Stimulated activated CD4-positive, alpha-beta T cell treated with anti-CD3 and anti-CD28 coated beads, Interleukin-2, amount 100 ng/mL, for 24 hours (primary cell): ENCODE measurements at regions not wholly inside any gene's neighbourhood (a gene's known extent, or its start where the extent isn't known, plus 50 kb on each side); places are given as distances from the start of the nearest gene placed in this dataset.

Experiments
- DNase-seq, 2 donors: peaks; one replicate each; pipeline ENCODE4 v3.0.0-alpha.2; 2020

DNA sequence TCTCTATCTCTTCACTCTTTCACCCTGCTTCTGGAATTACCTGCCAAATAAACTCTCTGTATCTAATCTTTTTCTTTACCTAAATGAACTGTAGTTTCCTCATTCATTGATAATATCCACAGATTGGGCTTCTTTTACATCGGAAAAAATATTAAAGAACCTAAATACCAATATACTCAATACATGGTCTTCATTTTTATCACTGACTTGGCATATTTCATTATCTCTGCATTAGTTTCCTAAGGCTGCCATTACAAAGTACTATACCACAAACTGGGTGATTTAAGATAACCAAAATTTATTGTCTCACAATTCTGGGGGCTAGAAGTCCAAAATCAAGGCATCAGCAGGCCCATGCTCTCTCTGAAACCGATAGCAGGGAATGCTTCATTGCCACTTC lies 411.9 kb upstream of the SPTLC3 start:
- DNase-seq: no peak

- DNase-seq: no peak
Observed at GRCh38 chr20:12597551-12597950, 411.2 kb upstream of the SPTLC3 start.

- no peak for DNase-seq
Observed at GRCh38 chr20:12598894-12599293, 409.9 kb upstream of the SPTLC3 start.

DNA sequence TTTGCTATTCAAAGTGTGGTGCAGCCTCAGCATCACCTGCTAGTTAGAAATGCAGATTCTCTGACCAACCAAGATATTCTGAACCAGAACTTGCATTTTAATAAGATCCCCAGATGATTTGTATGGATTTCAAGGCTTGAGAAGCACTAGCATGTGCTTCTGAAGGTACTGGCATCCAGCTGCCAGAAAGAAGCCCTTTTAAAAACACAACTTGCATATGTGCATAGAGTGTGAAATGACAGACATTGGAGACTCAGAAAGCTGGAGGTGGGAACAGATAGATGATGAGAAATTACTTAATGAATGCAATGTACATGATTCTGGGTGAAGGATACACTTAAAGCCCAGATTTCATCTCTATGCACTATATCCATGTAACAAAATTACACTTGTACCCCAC lies 409.3 kb upstream of the SPTLC3 start:
- no peak for DNase-seq

- DNase-seq: no peak
Observed at GRCh38 chr20:12605751-12606150, 403.0 kb upstream of the SPTLC3 start.

DNA sequence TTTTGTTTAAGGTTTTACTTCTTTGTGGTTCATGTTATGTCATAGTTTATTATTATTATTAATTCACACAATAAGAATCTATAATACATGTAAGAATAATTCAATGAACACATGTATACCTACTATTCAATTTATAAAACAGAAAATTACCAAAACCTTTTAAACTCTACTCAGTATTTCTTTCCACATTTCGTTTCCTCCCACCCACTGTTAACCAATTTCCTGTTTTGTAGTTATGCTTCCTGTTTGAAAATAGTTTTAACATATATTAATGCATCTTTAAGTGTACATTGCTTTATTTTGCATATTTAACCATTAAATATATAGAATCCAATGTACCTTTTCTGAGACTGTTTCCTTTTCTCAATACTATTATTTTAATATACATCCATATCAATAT lies 397.9 kb upstream of the SPTLC3 start:
- no peak for DNase-seq

GRCh38 chr20:12614764-12615163 lies 394.0 kb upstream of the SPTLC3 start:
- no peak for DNase-seq

- no peak for DNase-seq
Observed at GRCh38 chr20:12617076-12617475, 391.7 kb upstream of the SPTLC3 start.

DNA sequence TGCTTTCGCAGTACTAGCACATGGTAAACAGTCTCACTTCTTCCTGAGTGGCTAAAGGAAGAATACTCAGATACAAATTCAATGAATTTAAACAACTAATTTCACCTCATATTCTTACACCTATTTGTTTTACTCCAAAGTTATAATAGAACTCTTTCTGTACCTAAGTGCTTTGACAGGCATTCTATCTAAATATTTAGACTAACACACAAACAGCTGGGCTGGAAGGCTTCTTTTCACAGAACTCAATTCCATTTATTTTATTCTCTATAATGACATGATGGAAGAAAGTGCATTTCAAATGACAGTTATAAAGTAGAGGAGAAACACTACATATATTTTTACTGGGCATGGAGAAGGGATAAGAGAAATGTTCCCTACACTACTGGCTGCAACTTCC lies 384.9 kb upstream of the SPTLC3 start:
- DNase-seq: no peak

GRCh38 chr20:12627485-12627884 lies 381.3 kb upstream of the SPTLC3 start:
- DNase-seq: no peak

DNA sequence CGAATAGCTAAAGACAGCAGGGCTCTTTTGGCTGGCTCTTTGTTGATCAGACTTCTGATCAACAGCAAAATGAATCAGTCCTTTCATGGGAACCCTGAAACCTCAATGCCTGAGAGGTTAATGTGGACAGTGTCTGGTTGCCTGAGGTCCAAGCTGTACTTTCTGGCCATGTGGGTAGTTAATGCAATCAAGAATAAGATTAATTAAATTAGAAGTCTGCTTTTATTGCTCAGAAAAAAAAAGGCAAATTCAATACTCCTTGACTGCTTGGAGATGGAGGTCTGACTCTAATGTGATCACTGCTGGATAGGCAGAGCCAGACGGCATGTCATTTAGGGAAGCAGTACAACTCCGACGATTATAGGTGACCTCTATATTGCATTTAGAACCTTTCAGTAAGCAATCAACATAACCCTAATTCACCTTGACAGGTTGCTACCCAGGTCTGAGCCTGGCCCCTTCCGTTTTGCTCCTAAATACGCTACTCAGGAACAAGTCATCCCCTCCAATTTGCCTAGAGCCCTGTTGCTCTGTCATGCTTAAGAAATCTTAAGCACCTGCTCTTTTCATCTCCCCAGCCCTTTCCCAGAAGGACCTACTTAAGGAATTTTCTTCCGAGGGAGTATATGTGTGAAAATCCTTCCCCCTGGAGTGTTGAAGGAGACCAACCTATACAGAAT lies 370.0 kb upstream of the SPTLC3 start:
- no peak for DNase-seq

- DNase-seq: no peak
Observed at GRCh38 chr20:12640251-12640650, 368.5 kb upstream of the SPTLC3 start.

GRCh38 chr20:12641619-12642018 lies 367.2 kb upstream of the SPTLC3 start:
- no peak for DNase-seq

- DNase-seq: no peak
Observed at GRCh38 chr20:12644461-12644860, 364.3 kb upstream of the SPTLC3 start.

DNA sequence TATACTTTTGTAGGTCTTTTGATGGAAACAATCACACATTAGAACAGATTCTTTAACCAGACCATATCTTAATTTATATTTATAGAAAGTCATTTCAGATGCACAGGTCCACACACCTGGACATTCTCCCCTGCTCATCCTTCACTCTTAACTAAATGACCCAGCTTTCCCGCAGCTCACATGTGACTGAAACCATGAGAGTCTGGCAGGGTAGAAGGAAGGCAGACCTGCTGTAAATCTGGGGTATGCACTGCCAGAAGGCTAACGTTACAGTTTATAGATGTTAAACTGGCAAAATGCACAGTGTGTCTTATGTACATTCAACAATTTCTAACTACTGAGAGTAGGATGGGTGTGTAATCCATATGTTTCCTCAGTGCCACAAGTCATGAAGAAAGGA lies 359.5 kb upstream of the SPTLC3 start:
- no peak for DNase-seq

DNA sequence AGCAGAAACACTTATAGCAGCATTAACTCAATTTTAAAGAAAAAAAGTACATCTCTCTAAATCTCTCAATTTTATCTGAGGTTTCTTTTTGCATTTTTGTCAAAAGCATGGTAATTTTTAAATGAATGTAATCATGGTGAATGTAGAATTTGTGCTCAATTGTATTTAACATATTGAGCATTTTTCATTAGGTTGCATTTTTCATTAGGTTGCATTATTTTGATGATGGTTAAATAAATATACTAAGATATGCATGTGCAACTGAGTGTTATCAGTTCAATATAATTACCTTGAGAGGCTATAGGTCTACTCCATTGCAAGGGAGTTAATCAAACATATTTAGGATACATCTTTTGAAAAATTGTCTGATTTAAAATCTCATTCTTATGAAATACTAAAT lies 355.1 kb upstream of the SPTLC3 start:
- DNase-seq: no peak

DNA sequence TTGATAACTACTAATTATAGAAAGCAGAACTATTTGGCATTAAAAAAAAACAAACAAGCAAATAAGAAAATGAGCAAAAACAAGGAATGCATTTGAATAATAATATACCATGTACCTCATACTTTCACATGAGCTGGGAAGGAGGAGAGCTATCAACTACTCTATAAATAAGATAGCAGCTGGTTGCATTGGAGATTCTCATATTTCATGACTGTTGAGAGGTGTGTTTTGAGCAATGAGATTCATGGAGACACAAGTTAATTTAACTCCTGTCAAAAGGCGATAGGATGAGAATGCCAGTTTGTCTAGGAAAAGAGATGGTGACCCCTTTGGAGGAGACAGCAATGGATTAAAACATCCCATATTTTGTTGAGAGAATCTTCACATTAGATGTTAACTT lies 348.8 kb upstream of the SPTLC3 start:
- no peak for DNase-seq

GRCh38 chr20:12660918-12661317 lies 347.9 kb upstream of the SPTLC3 start:
- DNase-seq: no peak

- no peak for DNase-seq
Observed at GRCh38 chr20:12670301-12670700, 338.5 kb upstream of the SPTLC3 start.

DNA sequence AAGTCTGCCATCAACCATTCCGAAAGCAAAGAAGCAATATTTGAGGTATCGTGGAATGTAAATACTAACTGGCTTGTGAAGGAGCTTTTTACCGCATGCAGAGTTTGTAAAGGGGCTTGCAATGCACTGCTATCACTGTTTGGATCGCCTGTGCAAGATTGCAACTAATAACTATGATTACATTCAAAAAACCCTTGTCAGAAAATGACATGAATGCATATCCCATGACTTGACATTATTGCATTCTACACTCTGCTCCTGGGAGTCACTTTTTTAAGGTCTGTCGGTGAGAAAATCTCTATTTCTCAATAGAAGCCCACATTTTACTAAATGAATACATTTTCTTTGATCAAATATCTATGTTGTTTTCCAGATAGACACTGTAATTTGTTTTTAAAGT lies 335.4 kb upstream of the SPTLC3 start:
- DNase-seq: no peak

GRCh38 chr20:12677925-12678324 lies 330.8 kb upstream of the SPTLC3 start:
- DNase-seq: no peak

GRCh38 chr20:12679447-12679846 lies 329.3 kb upstream of the SPTLC3 start:
- no peak for DNase-seq

- DNase-seq: no peak
Observed at GRCh38 chr20:12682613-12683012, 326.2 kb upstream of the SPTLC3 start.

GRCh38 chr20:12687476-12687875 lies 321.3 kb upstream of the SPTLC3 start:
- DNase-seq: no peak

DNA sequence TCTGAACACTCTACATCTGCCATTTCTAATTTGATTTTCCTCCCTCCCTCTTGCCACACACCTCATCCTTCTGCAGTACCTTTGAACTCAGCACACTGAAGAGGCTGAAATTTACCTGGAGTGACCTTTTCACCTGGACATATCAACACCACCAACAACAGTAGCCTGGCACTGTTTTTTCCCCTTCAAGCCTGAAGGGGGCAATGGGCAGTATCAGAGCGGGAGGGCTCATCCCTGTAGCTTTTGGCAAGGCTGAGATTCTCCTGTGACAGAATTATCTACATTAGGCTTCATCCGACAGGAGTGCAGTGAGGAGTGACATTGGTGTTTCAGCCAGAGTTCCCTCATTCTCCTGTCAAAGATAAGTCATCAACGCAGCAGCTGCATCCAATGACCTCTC lies 312.8 kb upstream of the SPTLC3 start:
- no peak for DNase-seq

GRCh38 chr20:12698817-12699216 lies 310.0 kb upstream of the SPTLC3 start:
- DNase-seq: no peak
